Upper lobe of left lung (tissue), 4 donors: ENCODE measurements at regions not wholly inside any gene's neighbourhood (a gene's known extent, or its start where the extent isn't known, plus 50 kb on each side); places are given as distances from the start of the nearest gene placed in this dataset.

ENCODE experiments used
- CTCF ChIP-seq, 6 experiments: fragments of 450-650 bp in 4 of 6; fragments of 200-600 bp in 2 of 6; sonication (generic) in 2 of 6; IDR thresholded peaks; one replicate each; pipeline ENCODE4 v1.5.1; 2016 to 2019; ENCODE audit warnings: antibody characterized with exemption in 6 of 6
- EP300 ChIP-seq, 4 donors: sonication (generic); formaldehyde crosslinking; IDR thresholded peaks; one replicate each; pipeline ENCODE4 v1.5.1; 2017; ENCODE audit warnings: antibody characterized with exemption in 4 of 4, control low read depth in 2 of 4

DNA sequence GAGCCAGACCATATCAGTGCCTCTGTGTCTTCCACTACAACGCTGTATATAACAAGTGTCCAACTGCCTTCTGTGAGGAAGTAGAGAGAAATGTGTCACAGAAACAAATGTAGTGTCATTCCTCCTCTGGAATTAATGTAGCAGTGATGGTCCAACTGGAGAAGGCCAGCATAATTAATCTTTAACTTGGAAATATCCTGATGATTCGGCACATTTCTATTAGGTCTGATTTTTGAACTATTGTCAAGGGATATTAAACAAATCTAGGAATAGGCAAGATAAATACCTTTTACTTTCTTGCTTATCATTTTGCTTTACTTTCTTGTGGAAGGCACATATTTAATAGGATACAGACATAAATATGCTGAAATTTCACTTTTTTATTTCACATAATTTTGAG lies 446.2 kb upstream of the ALCAM start:
- TF ChIP-seq EP300 (IDR thresholded peaks at IDR 0.05) (no peak), CTCF (IDR thresholded peaks at IDR 0.05) (no peak)
